ENCODE measurements at regions not wholly inside any gene's neighbourhood (a gene's known extent, or its start where the extent isn't known, plus 50 kb on each side); places are given as distances from the start of the nearest gene placed in this dataset.

GRCh38 chr12:130017591-130018449 is 114.0 kb upstream of the TMEM132D start:
- DNase-seq: no peak

DNA sequence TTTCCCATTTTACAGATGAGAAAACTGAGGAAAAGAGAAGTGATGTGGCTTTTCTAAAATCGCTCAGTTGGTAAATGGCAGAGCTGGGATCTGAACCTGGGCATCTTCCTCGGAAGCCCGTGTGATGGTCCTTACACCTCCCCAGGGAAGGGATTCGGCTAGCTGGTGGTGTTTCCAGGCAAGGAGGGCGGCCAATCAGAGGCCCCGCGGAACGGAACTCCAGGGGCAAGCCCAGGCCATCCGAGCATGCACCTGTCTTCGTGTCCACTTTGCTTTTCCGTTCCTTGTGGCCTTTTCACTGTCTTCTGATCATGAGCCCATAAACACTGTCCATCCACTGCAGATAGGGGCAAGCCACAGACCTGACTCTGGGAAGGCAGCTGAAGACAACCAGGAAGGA is 114.8 kb upstream of the TMEM132D start:
- DNase-seq: no peak

DNA sequence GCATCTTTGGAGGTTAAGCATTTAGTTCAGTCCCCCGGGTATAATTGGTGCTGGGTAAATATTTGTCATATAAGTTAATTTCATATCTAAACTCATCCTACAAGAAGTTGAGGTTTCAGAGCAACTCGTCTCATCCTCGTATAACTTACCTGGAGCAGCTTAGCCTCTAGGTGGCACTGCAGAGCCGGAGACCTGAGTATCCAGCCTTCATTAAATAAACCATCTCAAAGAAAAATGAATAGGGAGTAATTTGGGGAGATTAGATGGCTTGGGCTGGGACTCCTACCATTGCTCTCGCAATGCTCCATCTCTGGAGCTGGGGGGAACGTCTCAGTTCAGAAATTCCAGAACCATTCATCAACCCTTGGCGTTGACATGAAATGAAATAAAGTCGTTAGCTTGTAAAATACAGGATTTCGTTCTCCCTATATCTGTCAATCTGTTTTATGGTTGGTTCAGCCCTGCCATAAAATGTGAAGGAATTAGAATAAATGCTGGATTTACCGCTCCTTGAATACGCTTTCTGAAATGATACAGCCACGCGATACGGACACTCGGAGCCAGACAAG is 122.9 kb upstream of the TMEM132D start:
- DNase-seq: no peak

DNA sequence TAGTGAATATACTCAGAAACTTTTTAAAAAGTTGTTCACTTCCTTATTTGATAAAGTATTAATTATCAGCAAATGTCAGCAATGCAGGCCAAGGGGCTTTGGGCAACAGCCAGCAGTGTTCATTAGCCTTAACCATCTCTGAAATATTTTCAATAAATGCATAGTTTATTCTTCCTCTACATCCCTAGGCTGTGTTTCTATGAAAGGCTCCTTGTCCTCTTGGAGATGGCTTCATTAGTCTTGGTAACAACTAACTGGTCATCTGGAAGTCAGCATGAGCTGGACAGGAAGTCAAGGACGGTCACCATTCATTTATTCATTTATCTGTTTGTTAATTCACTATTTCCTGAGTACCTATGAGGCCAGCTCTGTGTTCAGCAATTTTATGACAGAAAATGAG is 124.0 kb upstream of the TMEM132D start:
- DNase-seq: no peak

- DNase-seq: no peak
These were observed 125.3 kb upstream of the TMEM132D start for GRCh38 chr12:130029151-130029550.

- no peak for DNase-seq
These were observed 127.2 kb upstream of the TMEM132D start for GRCh38 chr12:130031041-130031440.

- peak; percentile 87 for DNase-seq
These were observed 127.9 kb upstream of the TMEM132D start for GRCh38 chr12:130031571-130032189.

GRCh38 chr12:130041983-130042812 is 120.1 kb upstream of the FZD10 start:
- peak; percentile 75 for DNase-seq

- DNase-seq: no peak
These were observed 118.4 kb upstream of the FZD10 start for GRCh38 chr12:130043685-130044406.

GRCh38 chr12:130044991-130045621 is 117.2 kb upstream of the FZD10 start:
- DNase-seq: no peak

DNA sequence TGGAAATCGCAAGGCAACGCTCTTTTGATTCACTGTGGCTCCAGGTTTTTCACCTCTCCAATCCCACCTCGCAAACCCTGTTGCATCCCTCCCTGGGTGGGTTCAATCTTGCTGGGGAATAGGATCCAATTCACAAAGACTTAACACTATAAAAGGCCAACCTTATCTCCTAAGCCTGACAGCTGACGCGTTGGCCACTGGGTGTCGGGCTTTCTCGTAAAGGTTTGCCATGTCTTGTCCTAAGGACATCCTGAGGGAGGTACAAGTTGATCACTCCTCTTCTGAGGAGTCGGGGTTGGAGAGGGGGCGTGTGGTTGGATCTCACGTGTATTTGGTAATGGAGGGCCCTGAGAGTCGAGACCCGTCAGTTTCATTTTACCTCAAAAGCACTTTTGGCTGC is 112.6 kb upstream of the FZD10 start:
- no peak for DNase-seq

- no peak for DNase-seq
These were observed 110.4 kb upstream of the FZD10 start for GRCh38 chr12:130051900-130052299.

DNA sequence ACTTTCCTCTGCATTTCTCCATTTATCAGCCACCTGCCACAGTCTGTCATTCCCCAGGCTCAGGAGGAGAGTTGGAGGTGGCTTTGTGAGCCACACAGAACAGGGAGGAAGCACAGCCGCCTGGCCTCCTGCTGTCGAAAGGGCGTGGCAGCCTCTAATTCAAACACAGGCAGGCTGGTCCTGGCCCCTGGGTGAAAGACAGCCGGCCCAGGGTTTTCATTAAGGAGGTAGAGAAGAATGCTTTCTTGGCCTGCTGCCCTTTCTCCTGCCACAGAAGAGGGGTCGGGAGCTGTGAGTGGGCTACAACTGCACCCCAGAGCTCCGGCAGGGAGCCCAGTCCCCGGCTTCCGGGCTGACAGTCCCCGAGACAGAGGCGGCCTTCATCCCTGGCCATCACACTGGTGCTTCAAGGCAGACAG is 108.6 kb upstream of the FZD10 start:
- no peak for DNase-seq

DNA sequence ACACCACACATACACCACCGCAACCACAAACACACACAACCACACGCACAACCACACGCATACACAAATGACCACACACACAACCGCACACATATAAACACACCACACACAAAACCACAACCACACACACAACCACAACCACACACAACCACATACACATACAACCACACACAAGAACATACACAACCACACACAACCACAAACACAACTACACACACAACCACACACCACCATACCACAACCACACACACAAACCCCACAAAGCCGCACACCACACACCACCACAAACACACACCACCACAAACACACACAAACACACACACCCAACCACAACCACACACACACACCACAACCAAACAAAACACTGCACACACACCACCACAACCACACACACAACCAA is 107.5 kb upstream of the FZD10 start:
- no peak for DNase-seq

DNA sequence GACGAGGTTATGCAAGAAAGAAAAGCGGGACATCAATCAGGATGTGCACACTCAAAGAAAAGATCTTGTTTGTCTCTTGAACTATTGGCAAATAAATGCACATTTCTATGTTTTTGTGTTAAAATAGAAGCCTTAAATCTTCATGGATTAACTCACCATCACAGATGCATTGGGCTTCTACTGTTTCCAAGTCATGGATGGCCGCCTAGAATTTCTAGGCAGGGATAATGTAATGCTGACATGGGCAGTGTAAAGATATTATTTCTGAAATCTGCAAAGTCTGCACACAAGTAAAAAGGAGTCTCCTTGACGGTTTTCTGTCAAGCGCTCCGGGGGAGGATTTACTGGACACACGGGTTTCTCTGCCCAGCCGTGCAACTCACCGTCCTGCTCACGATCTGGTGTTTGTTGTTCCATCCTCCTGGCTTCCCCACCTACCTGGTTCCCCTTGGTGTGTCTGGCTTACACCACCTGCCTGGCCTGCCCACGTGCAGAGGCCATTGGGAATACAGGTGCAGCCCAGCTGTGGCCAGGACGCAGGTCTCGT is 103.3 kb upstream of the FZD10 start:
- DNase-seq: no peak

DNA sequence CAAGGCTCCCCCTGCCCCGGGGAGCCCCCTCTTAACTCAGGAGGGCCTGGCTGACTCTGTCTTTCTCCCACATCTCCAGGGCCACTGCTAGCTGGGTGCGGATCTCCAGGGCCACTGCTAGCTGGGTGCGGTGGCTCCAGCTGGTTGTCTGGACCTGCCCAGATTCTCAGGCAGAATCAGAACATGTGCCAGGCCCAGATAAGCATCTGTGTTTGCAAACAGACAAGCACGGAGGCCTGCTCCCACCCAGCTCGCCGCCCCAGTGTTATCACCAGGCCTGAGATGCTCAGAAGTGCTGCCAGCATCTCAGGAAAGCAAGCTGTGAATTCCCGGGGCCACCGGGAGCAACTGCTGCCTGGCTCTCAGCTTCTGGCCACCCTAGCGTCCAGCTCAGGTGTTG is 98.4 kb upstream of the FZD10 start:
- no peak for DNase-seq

GRCh38 chr12:130064999-130065398 is 97.3 kb upstream of the FZD10 start:
- DNase-seq: no peak

DNA sequence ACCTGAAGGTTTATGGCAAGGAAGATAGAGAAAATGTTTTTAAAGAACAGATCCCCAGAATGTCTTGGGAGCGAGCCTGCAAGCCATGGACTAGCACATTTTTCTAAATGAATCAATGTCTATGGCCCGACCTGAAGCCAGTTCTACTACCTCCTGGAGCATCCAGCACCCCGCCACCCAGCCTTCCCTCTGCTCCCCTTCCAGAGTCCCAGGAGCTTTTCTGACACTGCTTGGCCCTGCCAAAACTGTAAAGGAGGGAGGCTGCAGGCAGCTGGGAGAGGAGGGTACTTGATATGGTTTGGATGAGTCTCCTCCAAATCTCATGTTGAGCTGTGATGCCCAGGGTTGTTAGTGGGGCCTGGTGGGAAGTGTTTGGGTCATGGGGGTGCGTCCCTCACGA is 95.5 kb upstream of the FZD10 start:
- no peak for DNase-seq

DNA sequence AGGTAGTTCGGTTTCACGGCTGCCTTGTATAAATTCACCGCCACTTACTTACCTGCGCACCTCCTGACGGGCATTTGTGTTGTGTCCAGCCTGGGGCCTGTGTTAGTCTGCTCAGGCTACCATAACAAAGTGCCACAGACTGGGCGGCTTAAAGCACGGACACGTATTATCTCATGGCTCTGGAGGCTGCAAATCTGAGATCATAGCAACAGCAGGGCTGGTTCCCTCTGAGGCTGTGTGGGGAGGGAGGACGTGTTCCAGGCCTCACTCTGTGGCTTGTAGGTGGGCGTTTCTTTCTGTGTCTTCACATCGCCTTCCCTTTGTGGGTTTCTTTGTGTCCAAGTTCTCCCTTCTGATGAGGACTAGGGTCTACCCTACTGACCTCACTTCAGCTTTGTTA is 93.5 kb upstream of the FZD10 start:
- no peak for DNase-seq

- DNase-seq: no peak
These were observed 92.1 kb upstream of the FZD10 start for GRCh38 chr12:130070126-130070611.

GRCh38 chr12:130073721-130074120 is 88.5 kb upstream of the FZD10 start:
- DNase-seq: no peak
